Esophagus muscularis mucosa (tissue), 3 donors: ENCODE measurements at regions not wholly inside any gene's neighbourhood (a gene's known extent, or its start where the extent isn't known, plus 50 kb on each side); places are given as distances from the start of the nearest gene placed in this dataset.

Experiments
- POLR2A ChIP-seq: fragments of 450-650 bp; IDR thresholded peaks from one replicate; pipeline ENCODE4 v1.6.1; 2017; ENCODE audit warnings: antibody characterized with exemption, moderate library complexity, mild to moderate bottlenecking, low read depth
- TF ChIP-seq, protein P1 (sequence below), 3 experiments: fragments of 200-600 bp in 2 of 3; fragments of 450-650 bp in 1 of 3; sonication (generic) in 2 of 3; IDR thresholded peaks; one replicate each; pipeline ENCODE4 v1.5.1; 2017 to 2019; ENCODE audit warnings: antibody characterized with exemption in 3 of 3, mild to moderate bottlenecking in 2 of 3, moderate library complexity in 1 of 3

DNA sequence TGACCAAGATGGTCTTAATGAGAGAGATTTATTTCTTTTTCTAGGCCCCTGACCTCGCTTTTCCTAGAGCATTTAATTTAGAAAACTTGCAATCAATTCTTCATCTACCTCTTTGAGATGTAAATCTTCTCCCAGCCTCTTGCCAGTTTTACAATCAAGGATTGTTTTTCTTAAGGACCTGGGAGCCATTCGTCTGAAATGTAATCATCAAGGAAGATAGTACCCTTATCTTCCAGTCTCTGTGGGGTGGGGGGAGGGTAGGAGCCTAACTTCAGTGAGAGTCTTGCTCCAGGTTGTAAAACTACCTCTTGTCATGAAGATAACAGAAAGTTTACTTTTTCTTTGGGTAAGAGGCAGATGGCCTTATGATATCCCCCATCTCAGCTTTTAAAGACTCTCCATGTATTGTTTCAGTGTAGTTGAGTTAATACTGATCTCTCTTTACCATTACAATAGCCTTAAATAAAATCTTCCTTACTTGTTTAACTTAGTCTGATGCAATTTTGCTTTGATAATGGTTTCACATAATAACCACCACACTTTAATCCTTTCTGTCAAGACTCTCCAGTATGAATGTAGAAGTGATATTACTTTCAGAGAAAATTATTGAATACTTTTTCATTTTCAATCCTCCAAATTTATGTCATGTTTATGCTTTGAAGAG is 110.2 kb upstream of the CPHXL start:
- TF ChIP-seq POLR2A = no peak
- TF ChIP-seq, protein P1, sequence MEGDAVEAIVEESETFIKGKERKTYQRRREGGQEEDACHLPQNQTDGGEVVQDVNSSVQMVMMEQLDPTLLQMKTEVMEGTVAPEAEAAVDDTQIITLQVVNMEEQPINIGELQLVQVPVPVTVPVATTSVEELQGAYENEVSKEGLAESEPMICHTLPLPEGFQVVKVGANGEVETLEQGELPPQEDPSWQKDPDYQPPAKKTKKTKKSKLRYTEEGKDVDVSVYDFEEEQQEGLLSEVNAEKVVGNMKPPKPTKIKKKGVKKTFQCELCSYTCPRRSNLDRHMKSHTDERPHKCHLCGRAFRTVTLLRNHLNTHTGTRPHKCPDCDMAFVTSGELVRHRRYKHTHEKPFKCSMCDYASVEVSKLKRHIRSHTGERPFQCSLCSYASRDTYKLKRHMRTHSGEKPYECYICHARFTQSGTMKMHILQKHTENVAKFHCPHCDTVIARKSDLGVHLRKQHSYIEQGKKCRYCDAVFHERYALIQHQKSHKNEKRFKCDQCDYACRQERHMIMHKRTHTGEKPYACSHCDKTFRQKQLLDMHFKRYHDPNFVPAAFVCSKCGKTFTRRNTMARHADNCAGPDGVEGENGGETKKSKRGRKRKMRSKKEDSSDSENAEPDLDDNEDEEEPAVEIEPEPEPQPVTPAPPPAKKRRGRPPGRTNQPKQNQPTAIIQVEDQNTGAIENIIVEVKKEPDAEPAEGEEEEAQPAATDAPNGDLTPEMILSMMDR (IDR thresholded peaks at IDR 0.05) = no peak
